ENCODE measurements at regions not wholly inside any gene's neighbourhood (a gene's known extent, or its start where the extent isn't known, plus 50 kb on each side); places are given as distances from the start of the nearest gene placed in this dataset.
"Not testable (repeated sequence)": the region's sequence is repeated elsewhere in the genome, so short reads cannot be mapped to it uniquely, and the experiment has no call there.

DNA sequence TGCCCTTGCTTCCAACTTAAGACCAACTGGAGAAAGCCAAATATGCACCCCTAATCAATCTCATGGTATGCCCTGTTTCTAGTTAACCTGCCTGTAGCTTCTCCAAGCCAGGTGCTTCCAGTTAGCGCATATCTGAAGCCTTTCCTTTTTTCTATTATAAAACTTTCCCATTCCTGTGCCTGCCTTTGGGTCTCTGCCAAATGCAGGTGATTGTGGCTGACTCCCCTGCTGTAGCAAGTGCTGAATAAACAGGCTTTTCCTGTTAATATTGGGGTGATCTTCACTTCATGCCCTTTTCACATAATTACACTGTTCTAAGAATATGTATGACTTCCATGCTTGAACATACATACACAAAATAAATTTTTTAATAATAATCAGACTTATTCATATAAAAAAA is 207.4 kb downstream of the TANC2 start:
- DNase-seq (ENCODE audit: low read depth, low spot score): no peak

DNA sequence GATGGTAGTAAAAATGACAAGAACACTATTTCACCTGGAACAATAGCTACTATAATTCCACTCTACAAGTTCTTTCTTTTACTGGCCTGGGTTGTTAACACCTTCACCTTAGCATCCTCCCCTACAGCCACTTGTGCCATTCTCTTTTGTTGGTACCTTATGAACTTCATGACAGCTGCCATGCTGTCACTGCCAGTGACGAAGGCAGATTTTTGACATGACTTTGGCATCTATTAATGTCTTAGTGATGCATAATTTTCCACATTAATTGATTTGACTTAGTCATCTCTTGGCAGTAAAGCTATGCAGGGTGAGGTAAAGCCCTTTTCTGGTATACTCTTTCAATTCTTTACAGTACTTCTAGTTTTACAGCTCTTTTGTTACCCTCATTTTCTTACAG is 207.9 kb downstream of the TANC2 start:
- DNase-seq (ENCODE audit: low read depth, low spot score): no peak

DNA sequence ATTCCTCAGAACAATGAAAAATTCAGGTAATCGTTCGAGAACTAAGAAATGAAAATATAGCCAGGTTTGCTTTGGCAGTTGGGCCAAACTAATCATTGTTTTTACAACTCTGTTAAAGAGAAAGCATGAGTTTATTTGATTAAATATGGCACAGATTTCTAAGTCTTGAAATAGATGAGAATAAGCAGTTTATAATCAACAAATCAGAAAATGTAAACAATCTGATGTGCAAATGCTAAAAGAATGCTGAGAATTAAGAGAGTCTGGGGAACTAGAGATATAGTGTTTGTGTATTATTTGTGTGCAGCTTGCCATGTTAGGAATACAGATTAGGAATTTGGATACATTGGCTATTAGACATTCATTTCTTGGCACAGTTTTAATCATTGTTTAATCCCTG is 212.5 kb downstream of the TANC2 start:
- DNase-seq (ENCODE audit: low read depth, low spot score): no peak

DNA sequence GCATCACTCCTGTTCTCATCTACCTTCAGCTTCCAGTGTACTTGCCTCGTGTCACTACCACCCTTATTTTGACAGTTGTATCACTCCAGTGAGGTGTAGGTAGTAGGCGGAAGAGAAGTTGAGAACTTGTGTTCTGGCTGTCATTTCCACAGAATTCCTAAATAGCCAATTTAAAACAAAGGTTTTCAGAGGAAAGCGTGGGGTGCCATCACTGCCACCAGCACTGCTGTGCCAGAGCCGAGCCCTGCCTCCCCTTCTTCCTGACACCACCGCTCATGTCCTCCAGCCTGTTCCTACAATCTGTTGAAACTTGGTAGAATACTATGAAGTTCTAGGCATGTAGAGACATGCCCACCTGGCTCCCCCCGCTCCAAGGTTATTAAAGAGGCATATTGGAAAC is 215.8 kb downstream of the TANC2 start:
- DNase-seq (ENCODE audit: low read depth, low spot score): no peak

DNA sequence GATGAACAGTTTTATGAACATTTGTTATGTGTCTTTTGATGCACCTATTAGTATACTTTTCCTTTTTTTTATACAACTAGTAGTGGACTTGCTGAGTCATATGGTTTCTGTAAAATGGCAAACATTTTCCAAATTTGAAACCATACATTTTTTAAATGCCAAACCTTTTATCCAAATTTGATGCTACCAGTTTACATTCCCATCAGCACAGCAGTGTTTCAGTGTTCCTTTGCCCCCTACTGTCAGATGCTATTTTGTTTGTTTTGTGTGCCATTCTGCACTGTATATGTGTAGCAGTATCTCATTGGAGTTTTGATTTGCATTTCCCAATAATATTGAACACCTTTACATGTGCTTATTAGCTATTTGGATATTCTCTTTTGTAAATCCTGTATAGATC is 219.4 kb downstream of the TANC2 start:
- no peak for DNase-seq (ENCODE audit: low read depth, low spot score)

DNA sequence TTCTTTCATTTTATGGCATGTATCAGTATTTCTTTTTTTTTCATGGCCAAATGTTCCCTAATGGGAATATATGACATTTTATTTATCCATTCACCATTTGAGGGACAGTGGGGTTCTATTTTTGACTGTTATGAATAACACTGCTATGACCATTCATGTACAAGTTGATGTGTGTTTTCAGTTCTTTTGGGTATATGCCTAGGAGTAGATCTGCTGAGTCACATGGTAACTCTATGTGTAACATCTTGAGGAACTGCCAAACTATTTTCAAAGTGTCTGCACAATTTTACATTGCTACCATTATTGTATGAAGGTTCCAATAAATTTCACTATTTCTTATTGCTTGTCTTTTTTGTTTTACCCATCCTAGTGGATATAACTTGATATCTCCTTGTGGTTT is 223.0 kb downstream of the TANC2 start:
- DNase-seq (ENCODE audit: low read depth, low spot score): no peak

DNA sequence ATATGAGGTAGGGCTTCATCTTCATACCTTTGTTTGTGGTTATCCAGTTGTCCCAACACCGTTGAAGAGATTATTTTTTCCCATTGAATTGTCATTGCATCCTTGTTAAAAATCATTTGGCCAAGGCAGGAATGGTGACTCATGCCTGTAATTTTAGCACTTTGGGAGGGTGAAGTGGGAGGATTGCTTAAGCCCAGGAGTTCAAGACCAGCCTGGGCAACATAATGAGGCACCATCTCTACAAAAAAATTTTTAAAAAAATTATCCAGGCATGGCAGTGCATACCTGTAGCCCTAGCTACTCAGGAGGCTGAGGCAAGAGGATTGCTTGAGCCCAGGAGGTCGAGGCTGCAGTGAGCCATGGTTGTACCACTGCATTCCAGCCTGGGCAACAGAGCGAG is 223.9 kb downstream of the TANC2 start:
- DNase-seq (ENCODE audit: low read depth, low spot score): no peak

DNA sequence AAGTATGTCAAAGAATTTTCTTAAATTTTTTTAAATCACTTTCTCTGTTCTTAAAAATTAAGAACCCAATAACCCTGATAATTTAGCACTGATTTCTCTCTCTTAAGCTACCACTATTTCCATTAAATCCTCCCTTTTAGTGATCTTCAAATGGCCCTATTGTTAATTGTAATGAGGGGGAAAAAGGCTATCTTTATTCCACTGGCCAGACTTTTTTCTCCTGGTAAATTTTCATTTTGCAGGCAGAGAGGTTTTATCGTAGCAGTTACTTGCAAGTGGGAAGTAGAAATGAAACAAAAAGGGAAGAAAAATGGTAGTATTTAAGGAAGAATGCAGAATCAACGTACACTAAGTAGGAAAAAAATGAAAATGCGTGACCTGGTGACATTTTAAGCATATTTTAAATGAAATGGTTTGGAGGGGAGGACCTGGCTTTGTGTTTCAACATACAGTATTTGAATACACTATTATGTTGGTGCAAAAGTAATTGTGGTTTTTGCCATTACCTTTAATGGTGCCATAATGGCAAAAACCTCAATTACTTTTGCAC is 224.9 kb downstream of the TANC2 start:
- DNase-seq (ENCODE audit: low read depth, low spot score): no peak

DNA sequence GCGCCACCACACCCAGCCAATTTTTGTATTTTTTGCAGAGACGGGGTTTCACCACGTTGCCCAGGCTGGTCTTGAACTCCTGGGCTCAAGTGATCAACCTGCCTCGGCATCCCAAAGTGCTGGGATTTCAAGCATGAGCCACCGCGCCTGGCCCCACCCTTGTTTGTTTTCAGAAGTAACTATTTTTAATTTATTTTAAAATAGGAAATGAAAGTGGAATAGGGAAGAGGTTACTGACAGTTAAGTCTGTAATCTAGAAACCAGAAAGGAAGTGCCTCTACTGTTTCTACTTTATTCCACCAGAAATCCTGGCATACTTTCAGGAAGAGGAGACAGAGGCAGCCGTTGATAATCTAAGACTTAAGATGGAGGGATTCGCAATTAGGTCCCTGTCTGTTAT is 225.6 kb downstream of the TANC2 start:
- DNase-seq (ENCODE audit: low read depth, low spot score): no peak

DNA sequence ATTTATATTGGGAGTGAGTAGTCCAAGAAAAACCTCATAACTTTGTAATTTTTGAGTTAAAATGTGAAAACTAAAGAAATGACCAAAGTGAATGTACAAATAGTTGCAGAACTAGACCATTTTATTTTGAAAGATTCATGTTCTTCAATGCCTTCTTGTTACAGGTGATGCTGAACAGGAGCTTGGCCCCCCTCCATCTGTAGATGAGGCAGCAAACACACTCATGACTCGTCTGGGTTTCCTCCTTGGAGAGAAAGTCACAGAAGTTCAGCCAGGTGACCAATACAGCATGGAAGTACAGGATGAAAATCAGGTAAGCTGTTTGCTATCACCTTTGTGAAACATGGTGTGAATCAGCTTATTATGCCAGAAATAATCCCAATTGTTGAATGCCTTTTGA is 227.8 kb downstream of the TANC2 start:
- no peak for DNase-seq (ENCODE audit: low read depth, low spot score)

DNA sequence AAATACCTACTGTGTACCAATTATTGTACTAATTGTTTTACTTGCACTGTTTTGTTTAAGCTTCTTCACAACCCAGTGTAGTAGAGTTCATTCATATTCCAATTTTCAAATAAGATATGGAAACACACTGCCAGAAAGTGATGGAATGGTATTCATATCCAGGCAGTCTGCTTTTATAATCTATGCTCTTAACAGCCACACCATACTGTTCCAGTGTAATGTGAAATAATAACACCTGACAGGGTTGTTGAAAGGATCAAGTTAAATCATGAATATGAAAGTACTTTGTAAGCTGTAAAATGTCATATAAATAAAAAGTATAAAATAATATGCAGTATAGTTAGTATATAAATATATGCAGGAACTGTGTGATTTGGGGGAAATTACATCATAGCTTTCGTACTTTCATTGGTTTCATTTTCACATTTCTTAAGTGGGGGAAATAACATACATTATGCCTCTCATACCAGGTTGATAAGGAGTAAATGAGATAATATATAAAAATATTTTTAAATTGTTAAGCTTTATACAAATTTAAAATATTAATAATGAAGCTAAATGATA is 230.8 kb downstream of the TANC2 start:
- no peak for DNase-seq (ENCODE audit: low read depth, low spot score)

DNA sequence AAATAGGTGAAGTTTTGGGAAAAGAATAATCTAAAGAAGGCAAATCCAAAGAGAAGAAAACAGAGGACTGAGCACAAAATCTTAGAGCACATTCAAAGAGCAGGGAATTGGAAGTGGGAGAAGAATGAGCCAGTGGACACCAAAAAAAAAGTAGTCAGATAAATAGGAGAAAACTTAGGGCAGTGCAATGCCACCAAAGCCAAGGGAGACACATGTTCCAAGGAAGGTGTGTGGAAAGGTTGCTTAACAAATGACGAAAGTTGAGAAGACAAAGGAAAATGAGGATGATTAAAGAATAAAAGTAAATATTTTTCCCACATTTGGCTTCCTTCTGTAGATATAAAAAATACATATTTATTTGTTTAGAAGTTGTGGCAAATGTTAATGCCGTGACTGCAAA is 237.6 kb downstream of the TANC2 start:
- DNase-seq (ENCODE audit: low read depth, low spot score): no peak

DNA sequence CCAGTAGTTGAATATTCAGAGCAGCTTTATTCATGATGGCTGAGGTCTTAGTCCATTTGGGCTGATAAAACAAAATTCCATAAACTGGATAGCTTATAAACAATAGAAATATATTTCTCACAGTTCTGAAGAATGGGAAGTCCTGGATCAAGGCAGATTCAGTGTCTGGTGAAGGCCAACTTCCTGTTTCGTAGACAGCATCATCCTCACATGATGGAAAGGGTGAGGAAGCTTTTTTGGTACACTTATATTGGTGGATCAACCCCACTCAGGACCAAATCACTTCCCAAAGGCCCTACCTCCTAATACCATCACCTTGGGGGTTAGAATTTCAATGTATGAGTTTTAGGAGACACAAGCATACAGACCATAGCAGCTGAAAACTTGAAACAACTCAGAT is 224.2 kb downstream of the CYB561 start:
- no peak for DNase-seq (ENCODE audit: low read depth, low spot score)

DNA sequence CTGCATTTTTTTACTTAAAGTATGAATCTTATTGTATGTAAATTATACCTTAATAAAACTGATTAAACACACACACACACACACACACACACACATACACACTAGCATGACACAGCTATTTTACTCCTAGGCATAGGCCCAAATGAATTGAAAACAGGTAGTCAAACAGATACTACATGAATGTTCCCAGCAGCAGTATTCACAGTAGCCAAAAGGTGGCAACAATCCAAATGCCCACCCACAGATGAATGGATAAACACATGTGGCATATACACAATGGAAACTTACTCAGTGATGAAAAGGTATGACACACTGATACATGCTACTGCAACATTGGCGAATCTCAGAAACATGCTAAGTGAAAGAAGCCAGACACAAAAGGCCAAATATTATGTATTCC is 223.5 kb downstream of the CYB561 start:
- no peak for DNase-seq (ENCODE audit: low read depth, low spot score)

DNA sequence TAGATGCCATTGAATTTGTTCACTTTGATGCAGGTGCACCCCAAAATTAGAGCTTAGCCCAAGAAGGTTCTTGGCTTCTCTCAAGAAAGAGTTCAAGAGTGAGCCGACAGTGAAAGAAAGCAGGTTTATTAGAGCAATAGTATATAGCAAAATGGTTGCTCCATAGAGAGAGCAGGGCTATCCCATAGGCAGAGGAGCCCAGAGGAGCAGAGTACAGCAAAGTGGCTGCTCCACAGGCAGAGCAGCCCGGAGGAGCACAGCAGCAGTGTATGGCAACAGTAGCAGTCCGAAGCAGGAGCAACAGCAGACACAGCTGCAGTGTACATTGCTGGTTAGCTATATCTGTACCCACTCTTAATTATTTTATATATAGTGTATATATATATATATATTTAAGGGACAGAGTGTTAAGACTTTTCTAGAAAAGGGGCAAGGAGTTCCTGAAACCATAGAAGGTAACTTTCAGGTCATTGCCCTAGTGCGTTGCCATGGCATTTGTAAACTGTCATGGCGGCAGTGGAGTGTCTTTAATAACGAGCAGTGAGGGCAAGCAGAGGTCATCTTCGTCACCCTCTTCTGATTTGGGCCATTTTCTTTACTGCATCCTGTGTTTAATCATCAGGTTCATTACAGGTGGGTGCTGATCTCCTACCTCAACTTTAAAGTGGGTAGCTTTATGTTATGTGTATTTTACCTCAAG is 222.7 kb downstream of the CYB561 start:
- DNase-seq (ENCODE audit: low read depth, low spot score): no peak

DNA sequence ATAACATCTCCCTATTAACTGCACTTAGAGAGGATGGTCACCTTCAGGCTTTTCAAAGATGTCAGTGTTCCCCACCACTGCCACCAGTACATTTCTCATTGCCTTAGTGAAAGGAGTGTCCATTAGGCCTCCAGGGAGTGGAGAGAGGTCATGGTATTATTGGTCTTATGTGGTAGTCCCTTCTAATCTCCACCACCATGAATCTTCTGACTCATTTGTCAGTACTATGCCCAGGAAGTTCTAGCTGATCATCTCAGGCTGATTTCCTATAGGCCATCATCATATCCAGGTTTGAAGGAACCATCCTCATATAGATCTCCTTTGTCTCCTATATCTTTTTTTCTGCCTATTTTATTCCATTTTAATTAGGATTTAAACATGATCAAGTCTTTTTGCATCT is 221.5 kb downstream of the CYB561 start:
- DNase-seq (ENCODE audit: low read depth, low spot score): no peak

DNA sequence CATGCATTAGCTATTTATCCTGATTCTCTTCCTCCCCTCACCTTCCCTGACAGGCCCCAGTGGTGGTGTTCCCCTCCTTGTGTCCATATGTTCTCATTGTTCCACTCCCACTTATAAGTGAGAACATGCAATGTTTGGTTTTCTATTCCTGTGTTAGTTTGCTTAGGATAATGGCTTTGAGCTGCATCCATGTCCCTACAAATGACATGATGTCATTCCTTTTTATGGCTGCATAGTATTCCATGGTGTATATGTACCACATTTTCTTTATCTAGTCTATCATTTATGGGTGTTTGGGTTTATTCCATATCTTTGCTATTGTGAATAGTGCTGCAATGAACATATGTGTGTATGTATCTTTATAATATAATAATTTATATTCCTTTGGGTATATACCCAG is 219.4 kb downstream of the CYB561 start:
- DNase-seq (ENCODE audit: low read depth, low spot score): not testable (repeated sequence)

DNA sequence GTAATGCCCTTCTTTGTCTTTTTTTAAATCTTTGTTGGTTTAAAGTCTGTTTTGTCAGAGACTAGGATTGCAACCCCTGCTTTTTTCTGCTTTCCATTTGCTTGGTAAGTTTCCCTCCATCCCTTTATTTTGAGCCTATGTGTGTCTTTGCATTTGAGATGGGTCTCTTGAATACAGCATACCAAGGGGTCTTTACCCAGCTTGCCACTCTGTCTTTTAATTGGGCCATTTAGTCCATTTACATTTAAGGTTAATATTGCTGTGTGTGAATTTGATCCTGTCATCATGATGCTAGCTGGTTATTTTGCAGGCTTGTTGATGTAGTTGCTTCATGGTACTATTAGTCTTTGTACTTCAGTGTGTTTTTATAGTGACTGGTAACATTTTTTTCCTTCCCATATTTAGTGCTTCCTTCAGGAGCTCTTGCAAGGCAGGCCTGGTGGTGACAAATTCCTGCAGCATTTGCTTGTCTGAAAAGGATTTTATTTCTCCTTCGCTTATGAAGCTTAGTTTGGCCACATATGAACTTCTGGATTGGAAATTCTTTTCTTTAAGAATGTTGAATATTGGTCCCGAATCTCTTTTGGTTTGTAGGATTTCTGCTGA is 215.0 kb downstream of the CYB561 start:
- DNase-seq (ENCODE audit: low read depth, low spot score): not testable (repeated sequence)

DNA sequence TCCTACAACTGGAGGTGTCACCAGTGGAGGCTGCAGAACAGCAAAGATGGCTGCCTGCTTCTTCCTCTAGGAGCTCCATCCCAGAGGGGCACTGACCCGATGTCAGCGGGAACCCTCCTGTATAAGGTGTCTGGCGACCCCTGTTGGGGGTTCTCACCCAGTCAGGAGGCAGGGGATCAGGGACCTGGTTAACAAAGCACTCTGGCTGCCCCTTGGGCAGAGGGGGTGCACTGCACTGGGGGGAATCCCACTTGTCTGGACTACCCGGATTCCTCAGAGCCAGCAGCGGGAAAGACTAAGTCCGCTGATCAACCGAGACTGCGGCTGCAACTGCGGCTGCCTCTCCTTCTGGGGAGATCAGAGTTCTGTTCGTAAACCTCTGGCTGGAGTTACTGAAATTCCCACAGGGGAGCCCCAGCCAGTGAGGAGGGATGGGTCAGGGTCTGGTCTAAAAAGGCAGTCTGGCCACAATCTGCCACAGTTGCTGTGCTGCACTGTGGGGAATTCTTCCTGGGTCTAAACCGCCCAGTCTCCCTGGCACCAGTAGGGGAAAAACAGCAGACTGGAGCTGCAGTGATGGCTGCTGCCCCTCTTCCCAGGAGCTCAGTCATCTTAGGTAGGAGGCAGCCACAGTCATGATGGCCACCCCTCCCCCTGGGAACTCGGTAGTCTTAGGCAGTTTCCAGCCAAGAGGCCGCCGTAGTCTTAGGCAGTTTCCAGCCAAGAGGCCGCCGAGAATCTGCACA is 213.4 kb downstream of the CYB561 start:
- DNase-seq (ENCODE audit: low read depth, low spot score): peak; percentile 2

DNA sequence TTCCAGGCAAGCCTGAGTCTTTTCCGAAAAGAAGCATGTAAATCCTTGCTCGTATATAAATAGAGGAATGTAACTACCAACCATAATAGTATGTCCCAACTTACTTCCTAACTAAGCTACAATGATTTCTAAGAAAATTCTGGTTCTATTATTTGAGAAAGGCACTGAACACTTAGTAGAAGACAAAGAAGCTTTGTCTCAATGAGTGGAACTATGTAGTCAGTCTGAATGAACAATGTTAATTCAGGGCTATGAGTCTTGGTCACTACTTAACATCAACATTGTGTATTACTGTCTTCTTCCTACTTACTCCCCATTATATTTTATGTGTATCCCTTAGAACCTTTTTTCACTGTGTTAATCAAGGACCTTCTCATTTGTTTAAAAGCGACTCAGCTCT is 206.0 kb downstream of the CYB561 start:
- DNase-seq (ENCODE audit: low read depth, low spot score): no peak

DNA sequence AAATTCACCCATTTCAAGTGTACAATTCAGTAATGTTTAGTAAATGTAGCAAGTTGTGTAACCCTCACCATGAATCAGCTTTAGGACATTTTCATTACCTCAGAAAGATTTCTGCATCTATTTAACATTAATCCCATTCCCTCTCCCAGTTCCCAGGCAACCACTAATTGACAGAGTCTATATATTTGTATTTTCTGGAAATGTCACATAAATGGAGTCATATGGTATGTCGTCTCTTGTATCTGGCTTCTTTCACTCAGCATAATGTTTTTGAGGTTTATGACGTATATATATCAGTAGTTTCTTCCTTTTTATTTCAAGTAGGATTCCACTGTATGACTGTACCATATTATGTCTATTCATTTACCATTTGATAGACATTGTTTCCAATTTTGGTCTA is 199.8 kb downstream of the CYB561 start:
- DNase-seq (ENCODE audit: low read depth, low spot score): no peak

DNA sequence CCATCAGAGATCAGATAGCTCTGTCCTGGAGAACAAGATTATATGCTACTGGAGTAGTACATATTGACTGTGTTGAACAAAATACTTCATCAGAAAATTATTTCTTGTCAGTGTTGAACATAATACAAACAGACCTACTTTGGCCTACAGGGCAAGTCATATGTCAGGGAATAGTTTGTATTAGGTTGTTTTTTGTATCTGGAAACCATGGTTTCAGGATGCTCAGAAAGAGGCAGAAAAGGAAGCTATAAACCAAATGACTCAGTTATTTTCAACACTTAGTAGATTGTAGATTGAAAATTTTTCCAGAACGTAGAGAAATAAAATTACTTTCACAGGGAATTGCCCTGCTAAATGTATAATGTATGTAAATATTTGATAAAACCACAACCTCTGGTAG is 198.4 kb downstream of the CYB561 start:
- DNase-seq (ENCODE audit: low read depth, low spot score): no peak
